ENCODE measurements at regions not wholly inside any gene's neighbourhood (a gene's known extent, or its start where the extent isn't known, plus 50 kb on each side); places are given as distances from the start of the nearest gene placed in this dataset.
"Not testable (repeated sequence)": the region's sequence is repeated elsewhere in the genome, so short reads cannot be mapped to it uniquely, and the experiment has no call there.

DNA sequence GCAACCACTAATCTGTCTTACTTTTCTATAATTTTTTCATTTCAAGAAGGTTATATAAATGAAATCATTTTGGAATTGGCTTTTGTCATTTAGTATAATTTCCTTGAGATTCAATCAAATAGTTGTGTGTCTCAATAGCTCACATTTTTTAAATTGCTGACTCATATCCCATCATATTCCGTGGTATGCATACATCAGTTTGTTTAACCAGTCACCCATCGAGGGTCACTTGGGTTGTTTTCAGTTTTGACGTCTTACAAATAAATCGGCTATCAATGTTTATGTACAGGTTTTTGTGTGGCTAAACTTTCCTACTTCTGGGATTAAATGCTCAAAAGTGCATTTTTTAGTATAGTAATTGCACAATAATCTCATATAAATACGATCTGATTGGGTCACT is 185.5 kb downstream of the TAF11L14 start:
- intact Hi-C loops (cut with micrococcal nuclease): no loop called here

DNA sequence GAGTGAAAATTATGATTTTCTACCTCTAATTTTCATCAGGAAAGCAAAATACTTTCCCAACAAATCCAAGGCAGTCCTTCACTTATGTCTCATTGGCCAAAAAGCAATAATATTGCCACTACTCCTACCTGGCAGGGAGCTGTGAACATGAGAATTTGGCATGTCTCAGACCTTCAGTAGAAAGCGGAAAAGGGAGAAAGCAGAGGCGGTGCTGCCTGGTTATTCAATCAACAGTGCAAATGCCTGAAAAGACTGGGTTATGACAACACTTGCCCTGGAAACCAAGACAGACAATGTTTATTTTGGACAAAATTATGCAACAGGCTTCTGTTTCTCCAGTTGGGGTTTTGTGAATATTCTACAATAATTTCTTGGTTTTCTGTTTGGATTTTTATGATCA is 194.4 kb downstream of the TAF11L14 start:
- intact Hi-C loops (cut with micrococcal nuclease): no loop called here

DNA sequence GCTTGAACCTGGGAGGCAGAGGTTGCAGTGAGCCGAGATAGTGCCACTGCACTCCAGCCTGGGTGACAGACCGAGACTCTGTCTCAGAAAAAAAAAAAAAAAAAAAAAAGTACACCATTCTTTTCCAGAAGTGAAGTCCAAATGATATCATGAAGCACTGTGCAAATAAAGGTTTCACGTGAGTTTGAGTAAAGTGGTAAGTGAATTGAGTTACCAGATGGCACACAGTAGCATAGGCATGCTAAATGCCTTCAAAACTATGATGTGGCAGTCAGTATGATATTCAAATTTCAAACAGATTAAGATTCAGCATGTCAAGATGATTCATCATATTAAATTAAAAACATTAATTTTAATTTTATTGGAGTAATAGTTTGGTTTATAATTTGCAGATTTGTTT is 195.2 kb downstream of the TAF11L14 start:
- intact Hi-C loops (cut with micrococcal nuclease): no loop called here

DNA sequence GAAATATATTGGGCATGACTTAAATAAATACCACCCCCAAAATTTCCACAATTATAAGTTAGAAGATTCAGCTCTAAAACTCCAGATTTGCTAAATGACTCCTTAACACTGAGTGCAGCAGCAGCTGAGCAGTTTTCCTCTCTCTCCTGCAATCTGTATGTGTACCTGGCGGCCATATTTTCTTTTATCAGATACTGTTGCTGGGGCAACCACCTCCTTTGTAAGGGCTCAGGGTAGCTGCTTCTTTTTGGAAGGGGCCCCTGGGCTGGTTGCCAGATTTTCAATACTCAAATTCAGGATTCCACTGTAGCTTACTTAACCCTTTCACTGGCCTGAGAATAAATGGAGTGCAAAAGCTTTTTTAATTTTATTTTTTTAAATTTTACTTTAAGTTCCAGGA is 197.0 kb downstream of the TAF11L14 start:
- intact Hi-C loops (cut with micrococcal nuclease): no loop called here

DNA sequence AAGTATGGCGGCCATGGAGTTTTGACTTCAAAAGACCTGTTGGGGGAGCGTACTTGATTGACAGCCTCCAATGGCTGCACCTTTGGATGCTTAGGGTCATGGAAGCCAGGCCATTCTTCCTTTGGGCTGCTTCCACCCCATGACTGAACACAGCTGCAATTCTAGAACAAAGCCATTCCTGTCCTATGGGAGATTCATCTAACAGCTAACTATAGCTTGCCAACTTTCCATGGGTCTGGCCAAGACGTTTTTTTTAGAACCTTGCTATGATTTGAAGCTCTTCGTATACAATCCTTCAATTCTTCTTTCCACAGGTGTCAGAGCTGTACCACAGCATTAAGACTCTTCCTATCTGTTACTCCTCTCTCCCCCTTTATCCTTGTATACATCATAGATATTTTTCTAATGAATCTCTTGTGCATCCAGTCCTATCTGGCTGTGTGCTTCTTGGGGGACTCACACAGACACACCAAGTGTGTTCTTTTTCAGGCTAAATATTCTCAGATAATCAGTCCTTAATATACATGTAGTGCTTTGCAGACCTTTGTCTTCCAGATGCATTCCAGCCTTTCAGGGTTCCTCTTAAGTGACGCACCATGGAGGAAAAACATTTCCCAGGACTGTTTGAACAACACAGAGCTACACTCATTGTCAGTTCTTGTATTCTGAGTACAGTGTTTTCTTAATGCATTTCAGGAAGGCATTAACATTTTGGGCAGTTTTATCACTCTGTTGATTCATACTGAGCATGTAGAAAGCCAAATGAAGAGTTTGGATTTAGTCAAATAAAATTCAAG is 198.9 kb downstream of the TAF11L14 start:
- intact Hi-C loops (cut with micrococcal nuclease): no loop called here

DNA sequence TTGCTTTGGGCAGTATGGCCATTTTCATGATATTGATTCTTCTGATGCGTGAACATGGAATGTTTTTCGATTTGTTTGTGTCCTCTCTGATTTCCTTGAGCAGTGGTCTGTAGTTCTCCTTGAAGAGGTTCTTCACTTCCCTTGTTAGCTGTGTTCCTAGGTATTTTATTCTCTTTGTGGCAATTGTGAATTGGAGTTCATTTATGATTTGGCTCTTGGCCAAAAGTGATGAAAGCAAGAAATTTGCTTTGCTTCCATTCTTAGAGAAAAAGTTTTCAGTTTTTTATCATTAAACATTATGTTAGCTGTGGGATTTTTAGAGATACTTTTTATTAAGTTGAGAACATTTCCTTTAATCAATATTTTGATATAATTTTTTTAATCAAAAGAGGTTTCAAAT is 203.5 kb downstream of the TAF11L14 start:
- intact Hi-C loops (cut with micrococcal nuclease): no loop called here

DNA sequence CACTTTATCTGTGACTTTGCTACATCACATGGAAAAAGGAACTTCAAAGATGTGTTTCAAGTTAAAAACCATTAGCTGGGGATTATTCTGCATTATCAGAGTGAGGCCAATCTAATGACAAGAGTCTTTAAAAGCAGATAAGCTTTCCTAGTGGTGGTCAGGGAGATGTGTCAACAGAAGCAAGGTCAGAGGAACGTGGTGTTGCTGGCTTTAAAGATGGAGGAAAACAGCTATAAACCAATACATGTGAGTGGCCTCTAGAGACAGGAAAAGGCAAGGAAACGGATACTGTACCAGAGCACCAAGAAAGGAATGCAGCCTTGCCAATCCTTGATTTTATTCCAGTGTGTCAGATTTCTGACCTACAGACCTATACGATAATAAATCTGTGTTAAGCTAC is 204.2 kb downstream of the TAF11L14 start:
- intact Hi-C loops (cut with micrococcal nuclease): no loop called here

DNA sequence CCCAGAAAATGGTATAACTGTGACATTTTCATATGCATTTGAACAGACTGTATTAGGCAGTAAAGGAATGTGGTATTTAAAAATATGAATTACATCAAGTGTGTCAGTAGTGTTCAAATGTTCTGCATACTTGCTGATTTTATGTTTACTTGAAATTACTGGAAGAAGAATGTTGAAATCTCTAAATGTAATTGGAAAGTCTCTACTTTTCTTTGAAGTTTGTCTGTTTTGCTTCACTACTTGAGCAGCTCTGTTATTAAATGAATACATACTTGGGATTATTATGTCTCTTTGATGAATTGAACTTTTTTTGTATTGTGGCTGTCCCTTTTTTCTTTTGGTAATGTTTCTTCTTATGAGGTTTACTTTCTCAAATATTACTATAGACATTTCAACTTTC is 205.6 kb downstream of the TAF11L14 start:
- intact Hi-C loops (cut with micrococcal nuclease): no loop called here

DNA sequence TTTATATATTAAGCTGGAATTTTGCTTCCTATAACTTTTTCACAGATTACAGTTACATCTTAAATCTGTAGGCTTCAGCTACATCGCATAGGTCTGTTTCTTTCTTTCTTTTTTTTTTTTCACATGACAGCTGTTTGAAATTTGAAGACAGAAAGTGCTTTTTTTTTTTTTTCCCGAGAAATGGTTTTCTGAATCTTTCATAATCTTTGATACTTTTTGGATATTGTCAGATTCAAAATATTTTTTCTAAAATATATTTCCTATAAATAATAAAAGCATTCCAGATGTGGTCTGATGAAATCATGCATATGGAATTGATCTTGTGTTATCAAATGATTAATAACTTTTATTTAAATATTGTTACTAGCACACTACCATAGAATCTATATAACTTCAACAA is 212.2 kb downstream of the TAF11L14 start:
- intact Hi-C loops (cut with micrococcal nuclease): no loop called here

DNA sequence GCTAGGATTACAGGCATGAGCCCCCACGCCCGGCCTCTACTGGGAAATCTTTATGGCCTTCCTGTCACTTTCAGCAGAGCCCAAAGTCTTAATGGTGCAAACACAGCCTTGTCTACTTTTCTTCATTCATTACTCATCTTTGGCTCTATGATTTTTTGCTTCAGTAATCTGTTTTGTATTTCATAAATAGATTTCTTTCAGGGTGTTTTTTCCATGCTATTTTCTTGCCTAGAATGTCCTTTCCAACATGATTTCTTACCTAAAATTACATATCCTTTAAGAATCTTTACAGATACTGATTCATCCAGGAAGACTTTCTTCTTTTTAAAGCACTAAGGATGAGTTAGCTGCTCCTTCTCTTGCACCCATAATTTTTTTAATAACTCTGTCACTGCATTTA is 213.0 kb downstream of the TAF11L14 start:
- intact Hi-C loops (cut with micrococcal nuclease): no loop called here

DNA sequence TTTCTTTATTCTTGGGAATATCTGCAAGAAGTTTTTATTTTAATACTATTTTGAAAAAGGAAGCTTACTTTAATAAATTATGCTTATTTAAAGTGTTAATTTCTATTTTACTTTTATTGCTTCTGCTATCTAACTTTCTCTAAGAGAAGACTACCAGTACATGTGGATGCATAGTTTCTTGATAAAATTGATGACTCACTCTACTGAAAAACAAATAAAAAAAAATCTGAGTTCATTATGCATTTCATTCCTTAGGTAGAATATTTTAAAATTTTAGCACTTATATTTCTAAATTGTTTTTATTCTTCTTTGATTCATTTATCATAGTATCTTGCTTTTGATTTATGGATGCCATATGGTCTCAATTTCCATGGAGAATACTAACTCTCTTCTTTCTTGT is 217.9 kb downstream of the TAF11L14 start:
- intact Hi-C loops (cut with micrococcal nuclease): no loop called here

DNA sequence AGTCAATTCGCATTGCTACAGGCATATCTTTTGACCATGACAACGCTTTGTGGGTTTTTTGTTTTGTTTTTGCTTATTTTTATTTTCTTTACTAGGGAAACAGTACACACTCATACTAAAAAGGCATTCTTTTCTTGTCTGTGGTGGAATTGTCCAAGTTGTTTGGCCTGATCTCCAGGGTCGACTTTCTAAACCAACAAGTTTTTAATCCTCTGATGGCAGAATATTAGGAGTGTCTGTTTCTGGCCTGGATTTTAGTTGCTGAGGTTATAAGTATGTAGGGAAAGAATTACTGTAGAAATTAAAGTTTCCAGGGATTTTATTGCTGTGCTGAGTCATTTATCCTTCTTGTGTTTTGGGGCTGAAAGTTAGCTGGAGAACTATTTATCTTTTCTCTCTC is 218.5 kb downstream of the TAF11L14 start:
- intact Hi-C loops (cut with micrococcal nuclease): no loop called here

DNA sequence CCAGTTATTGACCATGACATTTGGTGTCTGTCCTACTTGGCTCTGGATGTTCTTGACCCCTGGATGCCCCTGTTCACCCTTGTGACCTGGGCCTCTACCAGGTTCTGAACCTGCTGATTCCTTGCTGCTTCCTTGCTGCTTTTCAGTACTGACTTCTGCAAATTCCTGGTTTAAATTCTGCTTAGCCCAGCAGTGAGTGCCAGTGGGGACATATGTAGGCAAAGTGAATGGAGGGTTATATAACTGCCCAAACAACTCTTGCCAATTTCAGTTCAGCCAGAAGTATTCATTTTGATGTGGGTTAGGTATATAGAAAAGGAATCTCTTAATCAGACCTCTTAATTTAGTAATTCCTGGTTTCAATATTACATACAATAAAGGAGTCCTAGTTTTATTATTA is 220.6 kb downstream of the TAF11L14 start:
- intact Hi-C loops (cut with micrococcal nuclease): no loop called here

DNA sequence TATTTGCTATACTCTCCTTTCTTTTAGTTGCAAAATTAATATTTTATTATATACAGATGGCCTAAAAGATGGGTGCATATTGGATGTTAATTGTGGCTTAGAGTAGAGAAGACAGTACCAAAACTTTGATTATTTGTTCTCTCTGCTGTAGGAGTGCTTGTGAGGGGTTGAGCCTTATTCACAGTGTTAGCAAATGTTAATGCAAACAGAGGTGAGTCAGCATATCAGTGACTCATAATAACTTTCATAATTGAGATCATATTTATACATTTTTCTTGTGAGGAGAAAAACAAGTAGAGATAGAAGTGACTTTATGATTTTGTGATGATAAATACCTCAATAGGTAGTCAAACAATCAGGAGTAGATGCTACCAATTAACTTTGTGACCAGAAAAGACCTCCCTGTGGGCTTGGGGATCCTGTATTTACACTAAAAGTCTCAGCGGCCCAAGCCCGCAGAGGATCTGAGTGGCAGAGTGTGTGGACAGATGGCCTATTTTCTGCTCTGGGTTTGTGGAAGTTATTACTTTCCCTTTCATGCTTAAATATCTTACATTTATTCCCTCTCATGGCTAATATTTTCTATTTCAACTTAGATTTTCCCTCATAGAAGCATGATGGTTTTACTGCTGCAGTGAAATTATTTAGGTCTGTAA is 226.5 kb downstream of the TAF11L14 start:
- intact Hi-C loops (cut with micrococcal nuclease): no loop called here

DNA sequence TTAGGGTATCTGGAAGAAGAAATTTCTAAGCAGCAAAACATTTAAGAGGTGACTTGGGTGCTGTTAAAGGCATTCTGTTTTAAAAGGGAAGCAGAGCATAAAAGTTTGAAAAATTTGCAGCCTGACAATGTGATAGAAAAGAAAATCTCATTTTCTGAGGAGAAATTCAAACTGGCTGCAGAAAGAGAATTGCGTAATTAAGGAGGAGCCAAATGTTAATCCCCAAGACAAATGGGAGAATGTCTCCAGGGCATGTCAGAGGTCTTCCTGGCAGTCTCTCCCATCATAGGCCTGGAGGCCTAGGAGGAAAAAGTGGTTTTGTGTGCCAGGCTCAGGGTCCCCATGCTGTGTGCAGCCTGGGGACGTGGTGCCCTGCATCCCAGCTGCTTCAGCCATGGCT is 230.6 kb downstream of the TAF11L14 start:
- intact Hi-C loops (cut with micrococcal nuclease): not testable (repeated sequence)

DNA sequence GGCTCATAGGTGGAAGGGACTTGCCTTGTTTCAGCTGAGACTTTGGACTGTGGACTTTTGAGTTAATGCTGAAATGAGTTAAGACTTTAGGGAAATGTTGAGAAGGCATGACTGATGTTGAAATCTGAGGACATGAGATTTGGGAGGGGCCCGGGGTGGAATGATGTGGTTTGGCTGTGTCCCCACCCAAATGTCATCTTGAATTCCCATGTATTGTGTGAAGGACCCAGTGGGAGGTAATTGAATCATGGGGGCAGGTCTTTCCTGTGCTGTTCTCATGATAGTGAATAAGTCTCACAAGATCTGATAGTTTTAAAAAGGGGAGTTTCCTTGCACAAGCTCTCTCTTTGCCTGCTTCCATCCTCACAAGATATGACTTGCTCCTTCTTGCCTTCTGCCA is 231.7 kb downstream of the TAF11L14 start:
- intact Hi-C loops (cut with micrococcal nuclease): not testable (repeated sequence)

DNA sequence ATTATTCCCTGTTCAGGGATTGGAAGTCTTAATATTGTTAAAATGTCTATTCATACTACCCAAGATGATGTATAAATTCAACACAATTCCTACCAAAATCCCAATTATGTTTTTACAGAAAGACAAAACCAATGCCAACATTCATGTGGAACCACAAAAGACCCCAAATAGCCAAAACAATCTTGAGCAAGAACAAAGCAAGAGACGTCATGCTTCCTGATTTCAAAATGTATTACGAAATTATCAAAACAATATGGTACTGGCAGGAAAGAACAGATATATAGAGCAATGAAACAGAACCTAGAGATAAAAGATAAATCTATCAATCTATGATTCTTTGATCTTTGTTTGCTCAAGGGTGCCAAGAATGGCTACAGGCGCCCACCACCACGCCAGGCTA is 237.9 kb downstream of the TAF11L14 start:
- intact Hi-C loops (cut with micrococcal nuclease): no loop called here

DNA sequence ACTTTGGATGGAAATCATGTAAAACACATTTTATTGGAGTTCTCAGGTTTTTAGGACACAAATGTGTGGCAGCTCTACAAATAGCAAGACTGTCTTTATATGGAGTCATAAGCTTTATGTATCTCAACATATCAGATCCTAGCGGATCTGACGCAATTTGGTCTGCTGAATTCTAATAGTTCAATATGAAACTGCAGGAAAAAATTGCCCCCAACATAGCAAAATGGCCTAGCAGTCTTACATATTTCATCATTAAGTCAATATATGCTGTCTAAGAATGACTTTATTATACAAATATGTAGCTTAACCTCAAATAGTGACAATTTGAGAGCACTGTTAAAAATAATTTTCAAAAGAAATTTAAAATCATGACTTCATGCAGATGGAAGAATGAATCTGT is 244.3 kb downstream of the TAF11L14 start:
- intact Hi-C loops (cut with micrococcal nuclease): no loop called here

DNA sequence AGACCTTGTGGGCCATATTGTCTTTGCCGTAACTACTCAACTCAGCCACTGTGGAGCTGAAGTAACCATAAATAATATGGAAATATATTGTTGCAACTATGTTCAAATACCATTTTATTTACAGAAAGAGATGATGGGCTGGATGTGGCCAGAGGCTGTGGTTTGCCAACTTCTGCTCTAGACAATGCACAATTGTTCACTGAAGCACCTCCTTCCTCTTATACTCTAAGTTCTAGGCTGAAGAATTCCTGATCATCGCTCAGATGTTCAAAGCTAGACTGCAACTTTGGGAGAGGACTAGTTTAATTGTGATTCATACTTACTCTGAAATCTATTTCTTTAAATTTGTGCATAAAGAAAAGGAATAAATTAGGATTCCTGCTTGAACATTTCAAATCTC is 245.0 kb downstream of the TAF11L14 start:
- intact Hi-C loops (cut with micrococcal nuclease): no loop called here

DNA sequence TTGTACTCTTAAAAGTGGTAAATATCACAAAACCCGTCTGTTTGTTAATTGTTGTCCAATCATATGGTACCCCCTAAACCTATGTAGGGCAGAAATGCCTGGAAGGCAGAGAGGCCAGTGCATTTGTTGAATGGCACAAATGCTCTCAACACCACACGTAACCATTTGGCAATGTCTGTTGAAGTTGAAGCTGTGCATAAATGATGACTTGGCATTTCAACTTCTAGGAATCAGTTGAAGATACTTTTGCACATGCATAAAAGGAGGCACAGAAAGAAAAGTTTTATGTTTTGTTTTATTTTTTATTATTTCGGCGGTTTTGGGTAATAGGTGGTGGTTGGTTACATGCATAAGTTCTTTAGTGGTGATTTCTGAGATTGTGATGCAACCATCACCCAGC is 246.6 kb downstream of the TAF11L14 start:
- intact Hi-C loops (cut with micrococcal nuclease): no loop called here

DNA sequence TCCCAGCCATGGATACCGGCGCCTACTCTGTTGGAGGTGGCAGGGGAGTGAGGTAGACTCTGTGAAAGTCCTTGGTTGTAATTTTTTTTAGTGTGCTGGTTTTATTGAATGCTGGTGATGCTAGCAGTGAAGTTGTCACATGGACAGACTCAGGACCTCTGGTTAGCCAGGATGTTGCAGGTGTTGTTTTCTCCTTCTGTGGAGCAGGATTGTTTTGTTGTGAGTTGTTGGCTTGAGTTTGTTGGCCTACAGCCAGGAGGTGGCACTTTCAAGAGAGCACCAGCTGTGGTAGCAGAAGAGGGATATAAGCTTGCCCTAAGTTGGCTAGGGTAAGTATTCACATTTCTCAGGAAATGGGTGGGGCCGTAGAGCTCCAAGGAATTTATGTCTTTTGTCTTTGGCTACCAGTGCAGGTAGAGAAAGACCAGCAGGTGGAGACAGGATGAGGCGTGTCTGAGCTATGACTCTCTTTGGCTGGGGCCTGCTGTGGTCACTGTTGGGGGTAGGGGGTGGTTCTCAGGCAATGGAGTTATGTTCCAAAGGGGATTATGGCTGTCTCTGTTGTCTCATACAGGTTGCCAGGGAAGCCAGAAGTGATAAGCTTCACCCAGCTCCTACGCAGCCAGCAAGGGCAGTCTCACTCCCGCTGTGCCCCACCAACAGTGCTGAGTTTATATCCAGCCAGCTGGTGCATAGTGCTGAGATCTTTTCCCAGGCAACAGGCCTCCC is 248.7 kb downstream of the TAF11L14 start:
- intact Hi-C loops (cut with micrococcal nuclease): no loop called here

DNA sequence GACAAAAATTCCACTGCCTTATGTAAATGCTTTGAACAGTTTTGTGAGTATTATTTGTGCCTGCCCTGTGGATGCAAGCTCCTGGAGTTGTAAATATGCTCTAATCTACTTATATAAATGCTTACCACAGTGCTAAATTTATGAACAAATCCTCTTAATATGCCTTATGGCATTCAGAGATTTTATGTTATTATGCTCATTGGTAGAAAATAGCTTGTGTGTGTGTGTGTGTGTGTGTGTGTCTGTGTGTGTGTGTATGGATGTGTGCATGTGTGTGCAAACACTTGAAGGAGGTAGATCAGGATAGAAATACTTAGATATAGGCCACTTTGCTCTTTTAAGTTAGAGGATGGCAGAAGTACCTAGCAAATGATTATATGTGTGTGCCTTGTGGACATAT is 253.9 kb downstream of the TAF11L14 start:
- intact Hi-C loops (cut with micrococcal nuclease): no loop called here

DNA sequence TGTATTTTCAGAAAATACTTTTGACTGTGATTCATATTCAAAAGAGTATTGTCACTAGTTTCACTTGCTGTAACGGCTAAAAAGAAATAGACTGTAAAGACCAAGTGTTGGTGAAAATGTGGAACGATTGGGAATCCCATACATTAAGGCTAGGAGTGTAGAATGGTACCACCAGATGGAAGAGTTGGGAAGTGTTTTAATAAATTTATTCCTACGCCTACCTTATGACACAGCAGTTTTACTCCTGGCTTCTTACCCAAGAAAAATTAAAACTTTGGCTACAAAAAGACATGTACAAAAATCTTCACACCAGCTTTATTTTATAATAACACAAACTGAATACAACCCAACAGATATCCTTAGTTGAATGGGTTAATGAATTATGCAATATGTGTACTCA is 256.2 kb downstream of the TAF11L14 start:
- intact Hi-C loops (cut with micrococcal nuclease): no loop called here
